ENCODE measurements at regions not wholly inside any gene's neighbourhood (a gene's known extent, or its start where the extent isn't known, plus 50 kb on each side); places are given as distances from the start of the nearest gene placed in this dataset.
"Not testable (repeated sequence)": the region's sequence is repeated elsewhere in the genome, so short reads cannot be mapped to it uniquely, and the experiment has no call there.

- Mint-ChIP-seq H3K4me3 (no peak overlapping the region), H3K27ac (no peak overlapping the region), H3K4me1 (no peaks in the 10 kb centered on the region), H3K9me3 (no peaks in the 10 kb centered on the region), H3K36me3 (no peaks in the 10 kb centered on the region), H3K27me3 (ENCODE audit: low read depth) (no peaks in the 10 kb centered on the region)
- TF ChIP-seq CTCF (IDR thresholded peaks at IDR 0.05; ENCODE audit: unreplicated experiment), result no peak
- DNase-seq (ENCODE audit: low spot score in 2 of 2, unreplicated experiment in 2 of 2), result no peak
Observed at GRCh38 chr5:163342306-163342705, 95.1 kb upstream of the CCNG1 start.

GRCh38 chr5:163345216-163345615 is 92.2 kb upstream of the CCNG1 start:
- Mint-ChIP-seq H3K9me3 (no peaks in the 10 kb centered on the region), H3K36me3 (no peaks in the 10 kb centered on the region), H3K4me3 (no peak overlapping the region), H3K27ac (no peak overlapping the region), H3K4me1 (no peaks in the 10 kb centered on the region), H3K27me3 (ENCODE audit: low read depth) (peaks cover 9% of the 10 kb centered on the region)
- no peak for DNase-seq (ENCODE audit: low spot score in 2 of 2, unreplicated experiment in 2 of 2)
- TF ChIP-seq CTCF (IDR thresholded peaks at IDR 0.05; ENCODE audit: unreplicated experiment), result no peak

- DNase-seq (ENCODE audit: low spot score in 2 of 2, unreplicated experiment in 2 of 2), result peak; percentile 31 to 62
- H3K36me3 Mint-ChIP-seq, result no peaks in the 10 kb centered on the region
- H3K4me3 Mint-ChIP-seq, result no peak overlapping the region
- H3K27ac Mint-ChIP-seq, result no peak overlapping the region
- peak; percentile 85 for TF ChIP-seq CTCF (IDR thresholded peaks at IDR 0.05; ENCODE audit: unreplicated experiment)
- peaks cover 9% of the 10 kb centered on the region for H3K27me3 Mint-ChIP-seq (ENCODE audit: low read depth)
- peaks cover 5% of the 10 kb centered on the region for H3K4me1 Mint-ChIP-seq
- H3K9me3 Mint-ChIP-seq, result no peaks in the 10 kb centered on the region
Observed at GRCh38 chr5:163347671-163348070, 89.7 kb upstream of the CCNG1 start.

GRCh38 chr5:163350083-163350482 is 87.3 kb upstream of the CCNG1 start:
- H3K36me3 Mint-ChIP-seq, result no peaks in the 10 kb centered on the region
- no peak overlapping the region for H3K4me3 Mint-ChIP-seq
- H3K27me3 Mint-ChIP-seq (ENCODE audit: low read depth), result peaks cover 9% of the 10 kb centered on the region
- no peak overlapping the region for H3K27ac Mint-ChIP-seq
- H3K4me1 Mint-ChIP-seq, result peaks cover 5% of the 10 kb centered on the region
- DNase-seq (ENCODE audit: low spot score in 2 of 2, unreplicated experiment in 2 of 2), result no peak
- H3K9me3 Mint-ChIP-seq, result peaks cover 3% of the 10 kb centered on the region
- peak; percentile 23 for TF ChIP-seq CTCF (IDR thresholded peaks at IDR 0.05; ENCODE audit: unreplicated experiment)

- no peak overlapping the region for H3K27ac Mint-ChIP-seq
- peaks cover 4% of the 10 kb centered on the region for H3K9me3 Mint-ChIP-seq
- H3K4me3 Mint-ChIP-seq, result no peak overlapping the region
- no peaks in the 10 kb centered on the region for H3K36me3 Mint-ChIP-seq
- H3K4me1 Mint-ChIP-seq, result peaks cover 5% of the 10 kb centered on the region
- peaks cover 8% of the 10 kb centered on the region for H3K27me3 Mint-ChIP-seq (ENCODE audit: low read depth)
- TF ChIP-seq CTCF (IDR thresholded peaks at IDR 0.05; ENCODE audit: unreplicated experiment), result no peak
- DNase-seq (ENCODE audit: low spot score in 2 of 2, unreplicated experiment in 2 of 2), result no peak
Observed at GRCh38 chr5:163352531-163352930, 84.9 kb upstream of the CCNG1 start.

- not testable (repeated sequence) for DNase-seq (ENCODE audit: low spot score in 2 of 2, unreplicated experiment in 2 of 2); H3K27ac Mint-ChIP-seq
Observed at GRCh38 chr5:163355811-163356210, 81.6 kb upstream of the CCNG1 start.

More at GRCh38 chr5:163355811-163356210, 81.6 kb upstream of the CCNG1 start:
- H3K4me3 Mint-ChIP-seq; H3K36me3 Mint-ChIP-seq; H3K9me3 Mint-ChIP-seq; H3K4me1 Mint-ChIP-seq; H3K27me3 Mint-ChIP-seq (ENCODE audit: low read depth): not testable (repeated sequence)
